Putamen (tissue), 1 donor: ENCODE measurements at regions not wholly inside any gene's neighbourhood (a gene's known extent, or its start where the extent isn't known, plus 50 kb on each side); places are given as distances from the start of the nearest gene placed in this dataset.

Source experiments
- DNase-seq: peaks from one replicate; pipeline ENCODE4 v3.0.0-alpha.2; 2016; ENCODE audit warnings: low spot score

GRCh38 chr18:7288544-7288943 is 57.7 kb downstream of the LRRC30 start:
- no peak for DNase-seq

DNA sequence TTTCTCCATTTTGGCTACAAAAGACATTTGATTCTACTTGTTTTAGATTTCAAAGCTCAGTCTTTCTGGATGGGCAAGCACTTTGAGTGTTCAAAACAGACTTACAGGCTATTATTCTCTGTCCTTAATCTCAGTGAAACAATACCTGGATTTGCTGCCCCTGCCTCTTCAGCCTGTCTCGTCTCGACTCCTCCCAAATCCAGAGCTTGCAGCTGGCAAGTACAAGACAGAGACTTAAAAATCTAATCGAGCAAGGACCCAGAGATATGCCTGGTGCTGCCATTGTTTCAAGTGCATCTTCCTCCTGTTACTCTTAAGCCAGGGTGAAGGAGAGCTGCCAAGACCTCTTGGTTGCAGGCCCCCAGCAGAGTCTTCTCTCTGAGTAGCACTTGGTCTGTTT is 59.2 kb downstream of the LRRC30 start:
- DNase-seq: no peak

DNA sequence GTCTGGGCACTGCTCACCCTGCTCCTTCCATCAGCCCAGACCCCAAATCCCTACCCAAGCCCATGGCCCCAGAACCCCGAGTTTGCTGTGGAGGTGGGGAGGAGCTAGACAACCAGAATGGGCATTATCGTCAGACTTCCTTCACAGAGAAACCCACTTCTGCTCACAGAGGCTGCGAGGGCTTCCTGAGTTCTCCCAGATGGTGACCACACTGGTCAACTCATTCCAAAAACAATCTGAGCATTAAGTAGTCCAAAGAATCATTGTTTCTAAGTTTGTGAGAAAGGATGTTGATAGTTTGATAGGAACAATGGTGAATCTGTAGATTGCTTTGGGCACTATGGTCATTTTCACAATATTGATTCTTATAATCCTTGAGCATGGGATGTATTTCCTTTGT is 60.2 kb downstream of the LRRC30 start:
- no peak for DNase-seq

DNA sequence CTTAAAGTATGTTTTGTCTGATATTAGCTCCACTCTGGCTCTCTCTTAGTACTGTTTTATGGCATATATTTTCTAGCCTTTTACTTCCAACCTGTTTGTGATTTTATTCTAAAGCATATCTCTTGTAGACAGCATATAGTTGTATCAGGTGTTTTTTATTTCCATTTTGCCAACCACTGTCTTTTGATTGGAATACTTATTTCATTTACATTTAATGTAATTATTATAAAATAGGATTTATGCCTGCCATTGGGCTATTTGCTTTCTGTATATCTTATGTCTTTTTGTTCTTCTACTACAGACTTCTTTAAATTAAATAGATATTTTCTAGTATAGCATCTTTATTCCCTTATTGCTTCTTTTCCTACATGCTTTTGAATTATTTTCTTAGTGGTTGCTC is 67.3 kb downstream of the LRRC30 start:
- DNase-seq: no peak

DNA sequence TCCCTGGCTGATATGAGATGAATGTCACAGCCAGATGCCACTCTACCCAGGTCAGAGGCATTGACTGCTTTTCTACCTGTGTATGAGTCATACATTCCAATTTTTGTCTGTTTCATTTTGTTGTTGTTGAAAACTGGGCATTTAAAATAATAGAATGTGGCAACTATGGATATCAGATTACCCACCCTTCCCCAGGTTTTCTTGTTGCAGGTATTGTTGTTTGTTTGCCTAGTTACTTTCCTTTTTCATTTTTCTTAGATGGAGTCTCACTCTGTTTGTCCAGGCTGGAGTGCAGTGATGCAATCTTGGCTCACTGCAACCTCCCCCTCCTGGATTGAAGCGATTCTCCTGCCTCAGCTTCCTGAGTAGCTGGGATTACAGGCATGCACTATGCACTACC is 70.2 kb downstream of the LRRC30 start:
- no peak for DNase-seq

GRCh38 chr18:7303316-7304060 is 72.6 kb downstream of the LRRC30 start:
- DNase-seq: no peak

GRCh38 chr18:7304061-7304370 is 73.1 kb downstream of the LRRC30 start:
- no peak for DNase-seq

DNA sequence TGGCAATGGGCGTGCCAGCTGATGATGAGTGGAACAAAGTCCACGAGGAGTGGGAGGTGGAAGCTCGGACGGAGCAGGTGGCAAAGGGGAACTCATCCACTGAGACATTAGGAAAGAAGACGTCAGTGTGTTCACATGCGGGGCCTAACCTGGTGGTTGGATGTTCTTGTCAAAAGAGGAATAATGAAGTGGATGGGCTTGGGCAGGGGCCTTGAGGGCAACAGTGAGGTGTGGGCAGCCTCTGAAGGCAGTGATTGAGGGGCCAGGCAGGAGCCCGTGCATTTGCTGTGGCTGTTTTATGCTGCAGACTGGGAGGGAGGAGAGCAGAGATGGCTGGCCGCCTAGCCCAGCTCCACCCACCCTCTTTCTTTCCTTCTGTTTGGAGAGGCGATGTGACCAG is 74.5 kb downstream of the LRRC30 start:
- no peak for DNase-seq

GRCh38 chr18:7307030-7307429 is 76.1 kb downstream of the LRRC30 start:
- DNase-seq: no peak

- no peak for DNase-seq
Observed at GRCh38 chr18:7307526-7307925, 76.6 kb downstream of the LRRC30 start.

DNA sequence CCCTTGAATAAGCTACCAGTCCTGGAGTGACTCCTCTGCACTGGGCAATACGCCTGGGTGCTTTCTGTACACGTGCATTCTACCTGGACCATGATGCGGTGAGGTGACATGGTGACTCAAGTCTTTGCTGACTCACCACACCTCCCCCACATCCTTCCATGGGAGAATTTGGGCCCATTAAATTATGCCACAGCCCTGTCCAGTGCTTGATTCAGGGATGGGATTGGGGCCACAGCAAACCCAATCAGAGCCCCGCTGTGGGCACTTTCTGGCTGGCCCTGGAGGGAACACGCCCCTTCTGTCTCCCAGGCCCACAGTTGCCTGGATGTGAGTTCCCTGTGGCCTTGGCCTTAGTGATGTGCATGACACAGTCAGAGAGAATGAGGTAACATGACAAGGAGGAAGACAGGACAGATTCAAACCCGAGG is 86.9 kb downstream of the LRRC30 start:
- no peak for DNase-seq

- no peak for DNase-seq
Observed at GRCh38 chr18:7319161-7319560, 88.3 kb downstream of the LRRC30 start.

GRCh38 chr18:7321831-7322230 is 90.9 kb downstream of the LRRC30 start:
- DNase-seq: no peak

- DNase-seq: no peak
Observed at GRCh38 chr18:7322817-7323485, 92.1 kb downstream of the LRRC30 start.

GRCh38 chr18:7325126-7325430 is 94.2 kb downstream of the LRRC30 start:
- no peak for DNase-seq

GRCh38 chr18:7329016-7329415 is 98.1 kb downstream of the LRRC30 start:
- DNase-seq: no peak

GRCh38 chr18:7332452-7332851 is 101.6 kb downstream of the LRRC30 start:
- no peak for DNase-seq

DNA sequence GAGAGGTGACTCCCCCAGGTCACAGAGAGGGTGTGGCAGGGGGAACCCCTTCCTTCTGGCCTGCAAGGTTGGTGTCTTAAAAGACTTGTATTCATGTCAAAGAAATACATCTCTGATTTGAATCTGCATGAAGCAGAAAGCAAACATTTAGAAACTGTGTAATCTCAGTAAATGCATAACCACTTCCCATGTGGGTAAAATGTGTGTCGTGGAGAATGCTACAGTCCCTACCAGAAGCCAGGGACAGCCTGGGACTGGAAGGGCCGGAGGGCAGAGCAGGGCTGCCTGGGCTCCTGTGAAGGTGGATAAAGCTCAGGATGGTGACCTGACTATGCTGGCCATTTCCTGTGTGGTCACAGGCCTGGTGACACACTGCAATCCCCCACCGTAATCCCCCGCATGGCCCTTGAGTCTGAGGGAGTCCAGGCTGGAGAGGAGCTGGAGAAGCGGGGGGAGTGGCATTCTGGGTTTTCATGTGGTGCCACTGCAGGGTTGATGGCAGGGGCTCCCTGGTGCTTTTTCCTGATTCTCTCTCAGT is 102.2 kb downstream of the LRRC30 start:
- no peak for DNase-seq

- DNase-seq: no peak
Observed at GRCh38 chr18:7334973-7335568, 104.2 kb downstream of the LRRC30 start.

DNA sequence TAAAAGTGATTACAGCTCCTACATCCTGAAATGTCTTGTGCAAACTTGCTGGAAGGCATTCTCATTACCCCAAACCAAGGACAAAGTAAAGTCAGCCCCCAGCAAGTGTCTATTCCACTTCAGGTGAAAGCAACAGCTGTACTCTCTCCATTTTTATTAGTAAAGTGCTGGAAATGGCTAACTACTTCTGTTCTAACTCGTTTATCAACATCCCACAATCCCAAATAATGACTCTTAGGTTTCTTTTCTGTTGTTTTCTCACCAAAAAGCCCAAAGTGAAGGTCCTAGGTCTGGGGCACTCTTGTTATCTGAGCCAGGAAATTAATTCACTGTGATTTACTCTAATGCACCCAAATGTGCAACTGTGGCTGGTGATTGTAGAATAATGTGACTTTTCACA is 105.7 kb downstream of the LRRC30 start:
- no peak for DNase-seq

DNA sequence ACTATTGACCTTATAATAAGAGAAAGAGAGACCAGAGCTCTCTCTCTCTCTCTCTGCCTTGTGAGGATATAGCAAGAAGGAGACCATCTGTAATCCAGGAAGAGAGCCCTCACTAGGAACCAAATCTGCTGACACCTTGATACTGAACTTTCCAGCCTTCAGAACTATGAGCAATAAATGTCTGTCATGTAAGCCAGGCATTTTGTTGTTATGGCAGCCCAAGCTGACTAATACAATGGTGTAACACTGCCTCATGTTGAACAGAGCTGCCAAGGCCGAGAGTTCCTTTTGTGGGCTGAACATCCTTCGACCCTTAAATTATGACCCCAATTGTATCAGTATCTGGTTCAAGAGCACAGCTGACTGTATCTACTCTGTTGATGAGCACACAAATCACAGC is 108.0 kb downstream of the LRRC30 start:
- no peak for DNase-seq

GRCh38 chr18:7341581-7342337 is 110.9 kb downstream of the LRRC30 start:
- no peak for DNase-seq
